ENCODE measurements at regions not wholly inside any gene's neighbourhood (a gene's known extent, or its start where the extent isn't known, plus 50 kb on each side); places are given as distances from the start of the nearest gene placed in this dataset.

DNA sequence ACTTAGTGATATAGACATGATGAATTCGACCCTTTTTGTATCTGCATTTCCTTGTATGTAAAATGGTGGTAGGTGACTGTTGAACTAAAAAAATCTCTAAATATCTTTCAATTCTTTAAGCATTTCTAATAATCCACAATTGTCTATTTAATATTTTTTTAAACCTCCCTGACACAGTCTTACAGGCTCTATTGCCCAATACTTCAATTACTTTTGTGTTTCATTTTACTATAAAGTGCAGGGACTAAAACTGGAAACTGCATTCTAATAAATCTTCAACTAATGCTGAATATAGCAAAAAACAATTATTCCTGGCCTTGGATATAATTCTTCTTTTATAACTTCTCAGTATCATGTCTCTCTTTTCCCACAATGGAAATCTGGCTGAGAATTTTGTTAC, 202.7 kb upstream of the PIK3R1 start:
- no peaks in the 10 kb centered on the region for H3K27me3 ChIP-seq
- H3K79me2 ChIP-seq = no peaks in the 10 kb centered on the region
- no peaks in the 10 kb centered on the region for H3K9me2 ChIP-seq (replicated peaks; ENCODE audit: insufficient read depth)
- DNase-seq (ENCODE audit: low spot score) = no peak
- no peak overlapping the region for H3K4me3 ChIP-seq
- no peak overlapping the region for H3K27ac ChIP-seq
- H3K4me2 ChIP-seq = no peak overlapping the region
- 96% methylated on average over 1 of the region's 1 CpG for WGBS (ENCODE audit: low lambda C conversion rate, missing lambda C conversion rate)
- no peak overlapping the region for H2AFZ ChIP-seq
- H3K9me3 ChIP-seq (ENCODE audit: low read depth) = no peaks in the 10 kb centered on the region
- no peaks in the 10 kb centered on the region for H4K20me1 ChIP-seq (ENCODE audit: insufficient read depth, poor library complexity, severe bottlenecking)
- H3K4me1 ChIP-seq (ENCODE audit: insufficient read depth) = no peaks in the 10 kb centered on the region
- no peak for TF ChIP-seq EZH2phosphoT487 (IDR thresholded peaks at IDR 0.05; ENCODE audit: low read depth, severe bottlenecking, unreplicated experiment)
- TF ChIP-seq, protein P1, sequence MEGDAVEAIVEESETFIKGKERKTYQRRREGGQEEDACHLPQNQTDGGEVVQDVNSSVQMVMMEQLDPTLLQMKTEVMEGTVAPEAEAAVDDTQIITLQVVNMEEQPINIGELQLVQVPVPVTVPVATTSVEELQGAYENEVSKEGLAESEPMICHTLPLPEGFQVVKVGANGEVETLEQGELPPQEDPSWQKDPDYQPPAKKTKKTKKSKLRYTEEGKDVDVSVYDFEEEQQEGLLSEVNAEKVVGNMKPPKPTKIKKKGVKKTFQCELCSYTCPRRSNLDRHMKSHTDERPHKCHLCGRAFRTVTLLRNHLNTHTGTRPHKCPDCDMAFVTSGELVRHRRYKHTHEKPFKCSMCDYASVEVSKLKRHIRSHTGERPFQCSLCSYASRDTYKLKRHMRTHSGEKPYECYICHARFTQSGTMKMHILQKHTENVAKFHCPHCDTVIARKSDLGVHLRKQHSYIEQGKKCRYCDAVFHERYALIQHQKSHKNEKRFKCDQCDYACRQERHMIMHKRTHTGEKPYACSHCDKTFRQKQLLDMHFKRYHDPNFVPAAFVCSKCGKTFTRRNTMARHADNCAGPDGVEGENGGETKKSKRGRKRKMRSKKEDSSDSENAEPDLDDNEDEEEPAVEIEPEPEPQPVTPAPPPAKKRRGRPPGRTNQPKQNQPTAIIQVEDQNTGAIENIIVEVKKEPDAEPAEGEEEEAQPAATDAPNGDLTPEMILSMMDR (IDR thresholded peaks at IDR 0.05; ENCODE audit: poor library complexity) = no peak
- TF ChIP-seq EZH2 (IDR thresholded peaks at IDR 0.05; ENCODE audit: borderline replicate concordance) = no peak
- H3K36me3 ChIP-seq (replicated peaks; ENCODE audit: insufficient read depth, low read depth) = no peaks in the 10 kb centered on the region

DNA sequence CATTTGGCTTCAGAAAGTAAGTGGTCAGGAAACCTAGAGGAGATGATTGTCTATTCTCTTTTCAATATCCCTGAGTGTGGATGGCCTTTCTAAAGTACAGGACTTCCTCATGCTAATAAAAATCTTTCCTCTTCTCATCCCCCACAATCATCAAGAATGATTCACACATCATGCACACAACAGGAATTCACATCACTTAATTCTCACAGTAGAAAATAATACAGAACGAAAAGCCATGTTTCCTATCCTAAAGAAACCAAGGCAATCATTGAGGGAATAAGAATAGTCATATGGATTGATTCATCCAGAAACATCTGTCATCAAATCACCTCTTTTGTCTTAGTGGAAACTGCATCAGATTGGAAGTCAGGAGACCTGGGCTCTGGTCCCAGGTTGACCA, 203.1 kb upstream of the PIK3R1 start:
- Histone ChIP-seq H3K9me3 (ENCODE audit: low read depth) (no peaks in the 10 kb centered on the region), H3K27ac (no peak overlapping the region), H3K79me2 (no peaks in the 10 kb centered on the region), H3K4me3 (no peak overlapping the region), H4K20me1 (ENCODE audit: insufficient read depth, poor library complexity, severe bottlenecking) (no peaks in the 10 kb centered on the region), H3K27me3 (no peaks in the 10 kb centered on the region), H3K4me2 (no peak overlapping the region), H2AFZ (no peak overlapping the region), H3K36me3 (replicated peaks; ENCODE audit: insufficient read depth, low read depth) (no peaks in the 10 kb centered on the region), H3K9me2 (replicated peaks; ENCODE audit: insufficient read depth) (no peaks in the 10 kb centered on the region), H3K4me1 (ENCODE audit: insufficient read depth) (no peaks in the 10 kb centered on the region)
- TF ChIP-seq, protein P1 (IDR thresholded peaks at IDR 0.05; ENCODE audit: poor library complexity) = no peak
- no peak for TF ChIP-seq EZH2 (IDR thresholded peaks at IDR 0.05; ENCODE audit: borderline replicate concordance)
- TF ChIP-seq EZH2phosphoT487 (IDR thresholded peaks at IDR 0.05; ENCODE audit: low read depth, severe bottlenecking, unreplicated experiment) = no peak
- WGBS (ENCODE audit: low lambda C conversion rate, missing lambda C conversion rate) = 54% methylated on average over 1 of the region's 1 CpG
- DNase-seq (ENCODE audit: low spot score) = no peak

DNA sequence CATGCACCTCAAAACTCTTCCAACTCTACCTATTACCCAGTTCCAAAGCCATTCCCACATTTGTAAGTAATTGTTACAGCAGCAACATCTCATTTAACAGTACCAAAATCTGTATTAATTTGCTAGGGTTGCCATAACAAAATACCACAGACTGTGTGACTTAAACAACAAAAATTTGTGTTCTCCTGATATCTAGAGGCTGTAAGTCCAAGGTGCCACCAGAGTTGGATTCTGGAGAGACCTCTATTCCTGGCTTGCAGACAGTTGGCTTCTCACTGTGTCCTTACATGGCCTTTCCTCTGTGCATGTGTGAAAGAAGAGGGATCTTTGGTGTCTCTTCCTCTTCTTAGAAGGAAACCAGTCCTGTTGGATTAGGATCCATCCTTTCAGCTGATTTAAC, 203.8 kb upstream of the PIK3R1 start:
- Histone ChIP-seq H3K27ac (no peak overlapping the region), H2AFZ (no peak overlapping the region), H3K36me3 (replicated peaks; ENCODE audit: insufficient read depth, low read depth) (no peaks in the 10 kb centered on the region), H3K9me3 (ENCODE audit: low read depth) (no peaks in the 10 kb centered on the region), H3K4me2 (no peak overlapping the region), H3K4me1 (ENCODE audit: insufficient read depth) (no peaks in the 10 kb centered on the region), H3K27me3 (no peaks in the 10 kb centered on the region), H3K79me2 (no peaks in the 10 kb centered on the region), H3K4me3 (no peak overlapping the region), H4K20me1 (ENCODE audit: insufficient read depth, poor library complexity, severe bottlenecking) (no peaks in the 10 kb centered on the region), H3K9me2 (replicated peaks; ENCODE audit: insufficient read depth) (no peaks in the 10 kb centered on the region)
- TF ChIP-seq EZH2phosphoT487 (IDR thresholded peaks at IDR 0.05; ENCODE audit: low read depth, severe bottlenecking, unreplicated experiment) (no peak), EZH2 (IDR thresholded peaks at IDR 0.05; ENCODE audit: borderline replicate concordance) (no peak)
- TF ChIP-seq, protein P1 (IDR thresholded peaks at IDR 0.05; ENCODE audit: poor library complexity) = no peak
- DNase-seq (ENCODE audit: low spot score) = no peak

DNA sequence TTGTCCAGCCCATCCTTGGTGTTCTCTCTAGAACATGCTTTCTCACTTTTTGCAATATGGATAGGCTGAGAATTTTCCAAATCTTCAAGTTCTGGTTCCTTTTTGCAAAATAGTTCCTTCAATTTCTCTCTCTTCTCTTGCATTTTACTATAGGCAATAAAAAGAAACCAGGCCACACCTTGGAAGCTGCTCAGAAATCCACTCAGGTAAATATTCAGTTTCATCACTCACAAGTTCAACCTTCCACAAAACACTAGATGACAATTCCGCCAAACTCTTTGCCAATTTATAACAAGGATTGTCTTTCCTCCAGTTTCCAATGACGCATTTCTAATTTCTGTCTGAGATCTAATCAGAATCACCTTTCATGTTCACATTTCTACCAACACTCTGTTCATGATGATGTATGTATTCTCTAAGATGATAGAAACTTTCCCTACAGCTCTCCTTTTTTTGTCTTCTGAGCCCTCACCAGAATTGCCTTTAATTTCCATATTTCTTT, 204.2 kb upstream of the PIK3R1 start:
- H3K27ac ChIP-seq = no peak overlapping the region
- H3K9me3 ChIP-seq (ENCODE audit: low read depth) = no peaks in the 10 kb centered on the region
- TF ChIP-seq EZH2 (IDR thresholded peaks at IDR 0.05; ENCODE audit: borderline replicate concordance) (no peak), EZH2phosphoT487 (IDR thresholded peaks at IDR 0.05; ENCODE audit: low read depth, severe bottlenecking, unreplicated experiment) (no peak)
- TF ChIP-seq, protein P1 (IDR thresholded peaks at IDR 0.05; ENCODE audit: poor library complexity) = no peak
- H3K79me2 ChIP-seq = no peaks in the 10 kb centered on the region
- no peak for DNase-seq (ENCODE audit: low spot score)
- H2AFZ ChIP-seq = no peak overlapping the region
- H3K36me3 ChIP-seq (replicated peaks; ENCODE audit: insufficient read depth, low read depth) = no peaks in the 10 kb centered on the region
- WGBS (ENCODE audit: low lambda C conversion rate, missing lambda C conversion rate) = 92% methylated on average over 2 of the region's 2 CpGs
- H3K27me3 ChIP-seq = no peaks in the 10 kb centered on the region
- no peak overlapping the region for H3K4me2 ChIP-seq
- H3K4me3 ChIP-seq = no peak overlapping the region
- no peaks in the 10 kb centered on the region for H3K4me1 ChIP-seq (ENCODE audit: insufficient read depth)
- H4K20me1 ChIP-seq (ENCODE audit: insufficient read depth, poor library complexity, severe bottlenecking) = no peaks in the 10 kb centered on the region
- H3K9me2 ChIP-seq (replicated peaks; ENCODE audit: insufficient read depth) = no peaks in the 10 kb centered on the region

Data from hepatocyte (in vitro differentiated cells).